Inferior parietal cortex (tissue), 1 donor: ENCODE measurements at regions not wholly inside any gene's neighbourhood (a gene's known extent, or its start where the extent isn't known, plus 50 kb on each side); places are given as distances from the start of the nearest gene placed in this dataset.

Source experiments
- DNase-seq: peaks from one replicate; pipeline ENCODE4 v3.0.0-alpha.2; 2016; ENCODE audit errors: extremely low spot score

GRCh38 chr7:45455662-45456061 is 118.5 kb upstream of the ADCY1 start:
- DNase-seq = no peak

- DNase-seq = no peak
These were observed 118.1 kb upstream of the ADCY1 start for GRCh38 chr7:45456105-45456504.

GRCh38 chr7:45456747-45457524 is 117.2 kb upstream of the ADCY1 start:
- no peak for DNase-seq

GRCh38 chr7:45457591-45457990 is 116.6 kb upstream of the ADCY1 start:
- DNase-seq = no peak

- peak; percentile 11 for DNase-seq
These were observed 114.7 kb upstream of the ADCY1 start for GRCh38 chr7:45459476-45459875.

GRCh38 chr7:45460379-45460778 is 113.8 kb upstream of the ADCY1 start:
- no peak for DNase-seq

GRCh38 chr7:45461026-45461425 is 113.1 kb upstream of the ADCY1 start:
- DNase-seq = no peak

GRCh38 chr7:45469103-45469502 is 105.1 kb upstream of the ADCY1 start:
- no peak for DNase-seq

- no peak for DNase-seq
These were observed 104.1 kb upstream of the ADCY1 start for GRCh38 chr7:45470031-45470430.

- no peak for DNase-seq
These were observed 94.4 kb upstream of the ADCY1 start for GRCh38 chr7:45479781-45480180.

GRCh38 chr7:45482451-45482850 is 91.7 kb upstream of the ADCY1 start:
- no peak for DNase-seq

GRCh38 chr7:45484094-45484493 is 90.1 kb upstream of the ADCY1 start:
- DNase-seq = no peak

GRCh38 chr7:45486575-45486974 is 87.6 kb upstream of the ADCY1 start:
- DNase-seq = no peak

GRCh38 chr7:45494885-45495284 is 79.3 kb upstream of the ADCY1 start:
- DNase-seq = no peak

- DNase-seq = no peak
These were observed 78.5 kb upstream of the ADCY1 start for GRCh38 chr7:45495618-45496017.

- DNase-seq = no peak
These were observed 73.9 kb upstream of the ADCY1 start for GRCh38 chr7:45500257-45500656.

- DNase-seq = no peak
These were observed 72.4 kb upstream of the ADCY1 start for GRCh38 chr7:45501791-45502190.

GRCh38 chr7:45506059-45506458 is 68.1 kb upstream of the ADCY1 start:
- no peak for DNase-seq

GRCh38 chr7:45509222-45509621 is 64.9 kb upstream of the ADCY1 start:
- DNase-seq = no peak

GRCh38 chr7:45511721-45512597 is 62.2 kb upstream of the ADCY1 start:
- no peak for DNase-seq

- no peak for DNase-seq
These were observed 59.2 kb upstream of the ADCY1 start for GRCh38 chr7:45514944-45515343.

GRCh38 chr7:45515346-45515745 is 58.8 kb upstream of the ADCY1 start:
- no peak for DNase-seq
